ENCODE measurements at regions not wholly inside any gene's neighbourhood (a gene's known extent, or its start where the extent isn't known, plus 50 kb on each side); places are given as distances from the start of the nearest gene placed in this dataset.
"Not testable (repeated sequence)": the region's sequence is repeated elsewhere in the genome, so short reads cannot be mapped to it uniquely, and the experiment has no call there.

- no peak overlapping the region for H3K4me2 ChIP-seq
- H3K36me3 ChIP-seq (ENCODE audit: insufficient read depth): no peaks in the 10 kb centered on the region
- H2AFZ ChIP-seq (ENCODE audit: low read depth): no peak overlapping the region
- no peak overlapping the region for H3K27ac ChIP-seq
- no peaks in the 10 kb centered on the region for H3K27me3 ChIP-seq (ENCODE audit: insufficient read depth, low read depth)
- no peak for TF ChIP-seq CTCF (conservative IDR thresholded peaks at IDR 0.05; ENCODE audit: low read depth, low read length)
- H4K20me1 ChIP-seq (ENCODE audit: insufficient read depth): no peaks in the 10 kb centered on the region
- H3K4me1 ChIP-seq (ENCODE audit: low read depth, poor library complexity, severe bottlenecking): no peaks in the 10 kb centered on the region
- no peak overlapping the region for H3K4me3 ChIP-seq (IDR thresholded peaks at IDR 0.05; ENCODE audit: insufficient read depth, low read depth, low read length)
- no peak overlapping the region for H3K9ac ChIP-seq
- H3K79me2 ChIP-seq (ENCODE audit: insufficient read depth, low read depth): no peaks in the 10 kb centered on the region
Measured at GRCh38 chr10:28910956-28911355, 233.6 kb downstream of the BAMBI start.

DNA sequence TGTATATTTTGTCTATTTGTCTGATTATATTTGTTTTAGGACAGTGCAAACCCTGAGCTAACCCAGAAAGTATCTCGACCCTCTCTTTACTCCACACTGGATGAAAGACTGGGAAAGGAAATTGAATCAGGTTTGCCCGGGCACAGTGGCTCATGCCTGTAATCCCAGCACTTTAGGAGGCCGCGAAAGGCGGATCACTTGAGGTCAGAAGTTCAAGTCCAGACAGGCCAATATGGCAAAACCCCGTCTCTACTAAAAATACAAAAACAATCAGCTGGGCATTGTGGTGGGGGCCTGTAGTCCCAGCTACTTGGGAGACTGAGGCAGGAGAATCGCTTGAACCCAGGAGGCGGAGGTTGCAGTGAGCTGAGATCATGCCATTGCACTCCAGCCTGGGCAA, 234.2 kb downstream of the BAMBI start:
- H3K79me2 ChIP-seq (ENCODE audit: insufficient read depth, low read depth); H2AFZ ChIP-seq (ENCODE audit: low read depth); H3K4me3 ChIP-seq (IDR thresholded peaks at IDR 0.05; ENCODE audit: insufficient read depth, low read depth, low read length); H3K9ac ChIP-seq; H3K27ac ChIP-seq; H3K4me2 ChIP-seq; H3K36me3 ChIP-seq (ENCODE audit: insufficient read depth); H4K20me1 ChIP-seq (ENCODE audit: insufficient read depth); H3K27me3 ChIP-seq (ENCODE audit: insufficient read depth, low read depth); H3K4me1 ChIP-seq (ENCODE audit: low read depth, poor library complexity, severe bottlenecking): not testable (repeated sequence)

DNA sequence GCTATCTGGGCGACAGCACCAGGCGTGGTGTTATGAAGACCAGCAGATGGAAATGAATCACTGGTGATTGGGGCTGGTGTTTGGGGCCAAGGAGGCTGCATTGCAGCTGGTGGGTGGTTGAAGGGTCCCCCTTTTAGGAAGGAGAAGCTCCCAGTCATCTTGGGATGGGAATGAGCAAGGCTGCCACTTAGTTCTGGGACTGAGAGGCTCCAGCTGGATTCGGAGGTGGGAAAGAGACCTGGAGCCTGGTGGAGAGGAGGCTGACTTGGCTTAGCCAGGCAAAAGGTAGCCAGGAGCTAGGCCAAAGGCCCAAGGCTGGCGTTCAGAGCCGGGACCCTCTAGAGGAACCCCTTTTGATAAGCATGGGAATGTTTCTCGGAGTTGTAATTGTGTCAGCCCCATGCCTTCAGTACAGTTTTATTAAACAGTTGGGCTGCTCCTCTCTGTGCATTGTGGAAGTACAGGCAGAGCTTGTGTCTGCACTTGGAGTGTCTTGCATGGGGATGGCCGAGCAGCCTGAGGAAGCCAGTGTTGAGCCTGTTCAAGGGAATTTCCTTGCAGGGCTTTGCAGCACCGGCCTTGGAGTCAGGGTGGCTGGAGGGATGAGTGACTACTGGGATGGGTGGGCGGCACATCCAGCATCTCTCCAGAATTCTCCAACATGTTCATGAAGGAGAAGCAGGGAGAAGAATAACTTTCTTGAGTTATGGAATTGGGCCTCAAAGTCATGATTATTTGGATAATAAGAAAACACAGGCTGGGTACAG, 234.9 kb downstream of the BAMBI start:
- Histone ChIP-seq H3K27me3 (ENCODE audit: insufficient read depth, low read depth) (no peaks in the 10 kb centered on the region), H3K79me2 (ENCODE audit: insufficient read depth, low read depth) (no peaks in the 10 kb centered on the region), H3K4me2 (no peak overlapping the region), H4K20me1 (ENCODE audit: insufficient read depth) (no peaks in the 10 kb centered on the region), H3K36me3 (ENCODE audit: insufficient read depth) (no peaks in the 10 kb centered on the region), H3K4me3 (IDR thresholded peaks at IDR 0.05; ENCODE audit: insufficient read depth, low read depth, low read length) (no peak overlapping the region), H3K4me1 (ENCODE audit: low read depth, poor library complexity, severe bottlenecking) (no peaks in the 10 kb centered on the region), H3K27ac (no peak overlapping the region), H2AFZ (ENCODE audit: low read depth) (no peak overlapping the region), H3K9ac (no peak overlapping the region)
- TF ChIP-seq CTCF (conservative IDR thresholded peaks at IDR 0.05; ENCODE audit: low read depth, low read length): no peak

DNA sequence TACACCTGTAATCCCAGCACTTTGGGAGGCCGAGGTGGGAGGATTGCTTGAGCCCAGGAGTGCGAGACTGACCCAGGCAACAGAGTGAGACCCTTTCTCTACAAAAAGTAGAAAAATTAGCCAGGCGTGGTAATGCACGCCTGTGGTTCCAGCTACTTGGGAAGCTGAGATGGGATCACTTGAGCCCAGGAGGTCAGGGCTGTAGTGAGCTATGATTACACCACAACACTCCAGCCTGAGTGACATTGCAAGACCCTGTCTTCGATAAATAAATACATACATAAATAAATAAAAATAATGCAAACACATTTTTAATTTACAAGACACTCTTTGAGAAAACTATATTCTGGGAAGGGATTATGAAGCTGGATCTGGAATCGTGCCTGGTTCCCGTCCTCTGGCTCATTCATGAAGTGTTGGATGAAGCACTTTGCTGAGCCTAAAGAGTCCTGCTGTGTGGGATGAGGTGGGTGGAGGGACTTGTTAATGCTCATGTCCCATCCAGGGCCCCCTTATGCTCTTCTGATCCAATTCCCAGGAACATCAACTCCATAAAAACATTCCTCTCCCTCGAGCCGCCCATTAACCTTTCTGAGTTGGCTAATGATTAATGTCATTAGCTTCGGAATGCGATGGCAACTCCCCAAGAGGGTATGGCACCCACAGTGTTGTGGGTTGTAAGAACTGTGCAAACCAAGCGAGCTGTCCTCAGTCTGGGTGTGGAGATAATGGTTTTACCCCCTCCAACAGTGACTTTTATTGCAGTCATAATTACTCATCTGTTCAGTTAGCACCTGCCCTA, 236.3 kb downstream of the BAMBI start:
- Histone ChIP-seq H2AFZ (ENCODE audit: low read depth) (no peak overlapping the region), H3K4me2 (no peak overlapping the region), H3K36me3 (ENCODE audit: insufficient read depth) (no peaks in the 10 kb centered on the region), H3K27me3 (ENCODE audit: insufficient read depth, low read depth) (no peaks in the 10 kb centered on the region), H3K4me3 (IDR thresholded peaks at IDR 0.05; ENCODE audit: insufficient read depth, low read depth, low read length) (no peak overlapping the region), H3K4me1 (ENCODE audit: low read depth, poor library complexity, severe bottlenecking) (no peaks in the 10 kb centered on the region), H3K79me2 (ENCODE audit: insufficient read depth, low read depth) (no peaks in the 10 kb centered on the region), H4K20me1 (ENCODE audit: insufficient read depth) (no peaks in the 10 kb centered on the region), H3K9ac (no peak overlapping the region), H3K27ac (no peak overlapping the region)
- no peak for TF ChIP-seq CTCF (conservative IDR thresholded peaks at IDR 0.05; ENCODE audit: low read depth, low read length)

DNA sequence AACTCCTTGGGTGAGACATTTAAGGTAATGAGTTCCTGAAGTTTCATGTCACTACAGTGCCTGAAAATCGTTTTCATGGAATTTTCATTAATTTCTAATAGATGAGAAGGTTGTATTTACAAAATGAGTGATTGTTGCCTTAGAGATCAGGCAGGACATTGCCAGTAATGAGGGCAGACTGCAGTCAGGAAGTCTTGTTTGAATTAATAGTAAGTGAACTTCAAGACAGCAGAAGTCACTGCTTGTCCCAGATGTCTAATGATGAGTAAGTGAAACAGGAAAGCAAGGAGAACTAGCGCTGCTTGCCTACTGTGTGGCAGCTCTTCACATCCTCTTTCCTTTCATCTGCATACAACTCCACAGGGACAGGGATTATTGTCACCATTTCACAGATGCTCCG, 237.4 kb downstream of the BAMBI start:
- H3K4me2 ChIP-seq: no peak overlapping the region
- H3K4me3 ChIP-seq (IDR thresholded peaks at IDR 0.05; ENCODE audit: insufficient read depth, low read depth, low read length): no peak overlapping the region
- H4K20me1 ChIP-seq (ENCODE audit: insufficient read depth): no peaks in the 10 kb centered on the region
- H2AFZ ChIP-seq (ENCODE audit: low read depth): no peak overlapping the region
- H3K79me2 ChIP-seq (ENCODE audit: insufficient read depth, low read depth): no peaks in the 10 kb centered on the region
- H3K36me3 ChIP-seq (ENCODE audit: insufficient read depth): no peaks in the 10 kb centered on the region
- H3K9ac ChIP-seq: no peak overlapping the region
- no peaks in the 10 kb centered on the region for H3K27me3 ChIP-seq (ENCODE audit: insufficient read depth, low read depth)
- no peak overlapping the region for H3K27ac ChIP-seq
- no peaks in the 10 kb centered on the region for H3K4me1 ChIP-seq (ENCODE audit: low read depth, poor library complexity, severe bottlenecking)
- TF ChIP-seq CTCF (conservative IDR thresholded peaks at IDR 0.05; ENCODE audit: low read depth, low read length): no peak

Measured in KMS-11 (cell line).